B cell (primary cell): ENCODE measurements at regions not wholly inside any gene's neighbourhood (a gene's known extent, or its start where the extent isn't known, plus 50 kb on each side); places are given as distances from the start of the nearest gene placed in this dataset.
"Not testable (repeated sequence)": the region's sequence is repeated elsewhere in the genome, so short reads cannot be mapped to it uniquely, and the experiment has no call there.

Experiments
- ATAC-seq: fragments of 200-7000 bp; cut with Tn5 transposase; one replicate; pipeline ENCODE4 v1.10.0; 2021; ENCODE audit warnings: low read depth, mild to moderate bottlenecking, moderate number of reproducible peaks, moderate library complexity
- CTCF ChIA-PET: fragments of 350-600 bp; sonication (Branson Sonifier 250); formaldehyde crosslinking; loops from one replicate; lab custom pipeline; 2021; ENCODE audit warnings: antibody characterized with exemption, inconsistent platforms; lab: Charles Lee
- POLR2A ChIA-PET: fragments of 350-600 bp; sonication (Branson Sonifier 250); formaldehyde crosslinking; loops from one replicate; lab custom pipeline; 2021; ENCODE audit warnings: antibody characterized with exemption; lab: Charles Lee
- DNase-seq: peaks from one replicate; pipeline ENCODE4 v3.0.0; 2013
- H2AFZ ChIP-seq: 2 replicates; pipeline ENCODE4 v1.6.1; 2012; ENCODE audit warnings: mild to moderate bottlenecking, low read depth, low read length; ENCODE audit not compliant: insufficient read depth, poor library complexity, severe bottlenecking
- H3K27ac ChIP-seq, 2 donors: 1 replicate in 1 of 2; 2 replicates in 1 of 2; pipeline ENCODE4 v1.5.1; 2012 to 2013; ENCODE audit warnings: low read length in 2 of 2, mild to moderate bottlenecking in 2 of 2, moderate library complexity in 1 of 2
- H3K27me3 ChIP-seq, 4 experiments: fragments of 200-600 bp in 1 of 4; sonication (generic) in 1 of 4; replicated peaks in 1 of 4; 1 replicate in 2 of 4; 2 replicates in 2 of 4; pipeline versions ENCODE4 v1.6.1 to v1.7.0; 2013 to 2016; ENCODE audit warnings: low read length in 3 of 4, mild to moderate bottlenecking in 2 of 4, mixed read lengths in 1 of 4, moderate library complexity in 1 of 4; ENCODE audit not compliant: insufficient read depth in 4 of 4, control insufficient read depth in 3 of 4; ENCODE audit errors: control extremely low read depth in 1 of 4
- H3K36me3 ChIP-seq, 2 experiments: replicated peaks in 1 of 2; 1 replicate in 1 of 2; 2 replicates in 1 of 2; pipeline versions ENCODE4 v1.6.1 to v1.7.1; 2013; ENCODE audit warnings: low read length in 1 of 2; ENCODE audit not compliant: insufficient read depth in 2 of 2, control insufficient read depth in 1 of 2; ENCODE audit errors: control extremely low read depth in 1 of 2, extremely low read depth in 1 of 2
- H3K4me1 ChIP-seq, 2 donors: fragments of 200-600 bp in 1 of 2; sonication (generic) in 1 of 2; 1 replicate in 1 of 2; 2 replicates in 1 of 2; pipeline versions ENCODE4 v1.5.1 to v1.6.1; 2013 to 2017; ENCODE audit warnings: low read length in 2 of 2; ENCODE audit not compliant: control insufficient read depth in 2 of 2, insufficient read depth in 2 of 2
- H3K4me2 ChIP-seq: replicated peaks from 2 replicates; pipeline ENCODE3; 2012; ENCODE audit warnings: mild to moderate bottlenecking, low read depth, low read length; ENCODE audit not compliant: poor library complexity, severe bottlenecking
- H3K4me3 ChIP-seq, 5 experiments: fragments of 200-600 bp in 1 of 5; sonication (generic) in 1 of 5; 1 replicate in 3 of 5; 2 replicates in 2 of 5; pipeline versions ENCODE4 v1.5.1 to v1.7.0; 2011 to 2016; ENCODE audit warnings: low read length in 4 of 5, mild to moderate bottlenecking in 4 of 5, low read depth in 2 of 5, control low read depth in 1 of 5, moderate library complexity in 1 of 5; ENCODE audit not compliant: insufficient read depth in 1 of 5; ENCODE audit errors: control extremely low read depth in 1 of 5, extremely low read depth in 1 of 5
- H3K79me2 ChIP-seq: fragments of 200-600 bp; sonication (generic); one replicate; pipeline ENCODE4 v1.6.0; 2016; ENCODE audit warnings: low read length; ENCODE audit not compliant: control insufficient read depth, insufficient read depth
- H3K9ac ChIP-seq: fragments of 200-600 bp; sonication (generic); 2 replicates; pipeline ENCODE4 v1.6.1; 2017; ENCODE audit warnings: mild to moderate bottlenecking, low read length, moderate library complexity
- H3K9me3 ChIP-seq, 3 donors: one replicate each; pipeline versions ENCODE4 v1.6.1 to v1.7.1; 2013; ENCODE audit warnings: low read length in 2 of 3; ENCODE audit not compliant: control insufficient read depth in 2 of 3, insufficient read depth in 1 of 3; ENCODE audit errors: control extremely low read depth in 1 of 3
- H4K20me1 ChIP-seq: 2 replicates; pipeline ENCODE4 v1.6.0; 2012; ENCODE audit warnings: mild to moderate bottlenecking, low read length; ENCODE audit not compliant: insufficient read depth, control insufficient read depth, poor library complexity, severe bottlenecking
- H3K27ac Mint-ChIP-seq: one replicate; pipeline ENCODE4 v1.8.0; 2021; ENCODE audit warnings: mixed read lengths
- H3K27me3 Mint-ChIP-seq: one replicate; pipeline ENCODE4 v1.8.0; 2021; ENCODE audit warnings: mixed read lengths
- H3K4me1 Mint-ChIP-seq: one replicate; pipeline ENCODE4 v1.8.0; 2021; ENCODE audit warnings: mixed read lengths
- H3K4me3 Mint-ChIP-seq: one replicate; pipeline ENCODE4 v1.8.0; 2021; ENCODE audit warnings: mixed read lengths
- H3K9me3 Mint-ChIP-seq: one replicate; pipeline ENCODE4 v1.8.0; 2022; ENCODE audit warnings: mixed read lengths; ENCODE audit not compliant: insufficient read depth
- WGBS: methylation state at CpG from one replicate; pipeline ENCODE4 v1.1.5; 2013; ENCODE audit warnings: missing lambda C conversion rate; ENCODE audit not compliant: insufficient coverage; 5-methylcytosine and 5-hydroxymethylcytosine counted together
- intact Hi-C: fragments of 100-400 bp; cut with micrococcal nuclease; formaldehyde crosslinking; loops from one replicate; pipeline ENCODE4 v1.10.0; 2022

GRCh38 chr17:16864462-16865076 is 107.3 kb downstream of the TNFRSF13B start:
- ATAC-seq, H3K9me3 ChIP-seq, H3K36me3 ChIP-seq, H3K4me1 ChIP-seq, H3K4me1 Mint-ChIP-seq, H3K27ac ChIP-seq, DNase-seq, H3K4me3 Mint-ChIP-seq, H3K27me3 Mint-ChIP-seq, H3K4me3 ChIP-seq, CTCF ChIA-PET, H3K27ac Mint-ChIP-seq, H3K9me3 Mint-ChIP-seq, intact Hi-C loops, H3K27me3 ChIP-seq, H2AFZ ChIP-seq, H4K20me1 ChIP-seq, H3K9ac ChIP-seq, POLR2A ChIA-PET, H3K79me2 ChIP-seq, H3K4me2 ChIP-seq: not testable (repeated sequence)
- 20% methylated on average over 1 of the region's 11 CpGs for WGBS

GRCh38 chr17:16861152-16861551 is 110.8 kb downstream of the TNFRSF13B start:
- CTCF ChIA-PET, H3K27me3 Mint-ChIP-seq, H3K4me3 ChIP-seq, H3K27ac Mint-ChIP-seq, H3K36me3 ChIP-seq, H3K4me1 Mint-ChIP-seq, H3K27ac ChIP-seq, H3K9ac ChIP-seq, H3K4me2 ChIP-seq, H3K9me3 Mint-ChIP-seq, H3K9me3 ChIP-seq, intact Hi-C loops, H3K4me3 Mint-ChIP-seq, H2AFZ ChIP-seq, H3K4me1 ChIP-seq, H4K20me1 ChIP-seq, ATAC-seq, DNase-seq, POLR2A ChIA-PET, H3K79me2 ChIP-seq, H3K27me3 ChIP-seq: not testable (repeated sequence)
- no CpG with 5 or more reads among the region's 8 CpGs for WGBS

- WGBS = 100% methylated on average over 1 of the region's 9 CpGs
- H3K4me3 Mint-ChIP-seq, H3K9ac ChIP-seq, H3K4me3 ChIP-seq, H3K9me3 Mint-ChIP-seq, H3K27me3 ChIP-seq, H3K27ac ChIP-seq, H3K9me3 ChIP-seq, H4K20me1 ChIP-seq, intact Hi-C loops, POLR2A ChIA-PET, H3K27ac Mint-ChIP-seq, DNase-seq, H3K4me1 ChIP-seq, H3K36me3 ChIP-seq, H3K4me1 Mint-ChIP-seq, H2AFZ ChIP-seq, H3K4me2 ChIP-seq, ATAC-seq, H3K79me2 ChIP-seq, H3K27me3 Mint-ChIP-seq, CTCF ChIA-PET: not testable (repeated sequence)
These were observed 111.5 kb downstream of the TNFRSF13B start for GRCh38 chr17:16860467-16860866.

- no CpG with 5 or more reads among the region's 2 CpGs for WGBS
- H3K36me3 ChIP-seq = not testable (repeated sequence)
These were observed 112.4 kb downstream of the TNFRSF13B start for GRCh38 chr17:16859515-16859914.

More at GRCh38 chr17:16859515-16859914, 112.4 kb downstream of the TNFRSF13B start:
- H3K79me2 ChIP-seq, H3K4me3 Mint-ChIP-seq, DNase-seq, H4K20me1 ChIP-seq, intact Hi-C loops, H3K27me3 Mint-ChIP-seq, H3K9me3 ChIP-seq, ATAC-seq, H3K4me1 ChIP-seq, CTCF ChIA-PET, H3K4me1 Mint-ChIP-seq, H3K27me3 ChIP-seq, H3K27ac Mint-ChIP-seq, H3K4me3 ChIP-seq, H3K9ac ChIP-seq, POLR2A ChIA-PET, H3K9me3 Mint-ChIP-seq, H2AFZ ChIP-seq, H3K4me2 ChIP-seq, H3K27ac ChIP-seq: not testable (repeated sequence)
